ENCODE measurements at regions not wholly inside any gene's neighbourhood (a gene's known extent, or its start where the extent isn't known, plus 50 kb on each side); places are given as distances from the start of the nearest gene placed in this dataset.

DNA sequence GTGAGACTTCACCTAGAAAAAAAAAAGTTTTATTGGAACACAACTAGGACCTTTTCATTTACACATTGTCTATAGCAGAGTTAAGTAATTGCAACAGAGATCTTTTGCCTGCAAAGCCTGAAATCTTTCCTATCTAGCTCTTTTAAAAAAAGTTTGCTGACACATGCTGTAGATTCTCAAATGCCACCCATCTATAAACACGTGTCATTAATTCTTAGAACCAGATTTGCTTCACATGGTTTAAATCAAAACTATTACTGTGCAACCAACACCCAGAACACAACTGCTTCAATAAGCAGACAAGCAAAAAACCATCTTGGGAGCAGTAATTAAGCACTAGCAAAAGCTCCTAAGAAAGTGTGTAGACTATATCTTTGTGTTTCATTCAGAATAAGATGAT lies 55.0 kb downstream of the OXSM start:
- H3K4me2 ChIP-seq (ENCODE audit: insufficient read depth, low read length): no peak overlapping the region
- no peaks in the 10 kb centered on the region for H4K20me1 ChIP-seq (ENCODE audit: insufficient read depth, low read length)
- no peak overlapping the region for H2AFZ ChIP-seq (ENCODE audit: low read depth, low read length)

GRCh38 chr3:25846282-25846681 lies 56.4 kb downstream of the OXSM start:
- no peaks in the 10 kb centered on the region for H4K20me1 ChIP-seq (ENCODE audit: insufficient read depth, low read length)
- ATAC-seq (ENCODE audit: insufficient read depth, low read depth) (no peak), DNase-seq (no peak)
- no peaks in the 10 kb centered on the region for H3K36me3 ChIP-seq (ENCODE audit: insufficient read depth, low read length)
- H3K27me3 ChIP-seq (ENCODE audit: insufficient read depth, low read length, poor library complexity): no peaks in the 10 kb centered on the region
- no peaks in the 10 kb centered on the region for H3K9me3 ChIP-seq (ENCODE audit: insufficient read depth, low read length, severe bottlenecking)
- TF ChIP-seq EZH2 (IDR thresholded peaks at IDR 0.05; ENCODE audit: borderline replicate concordance, low read depth, low read length, severe bottlenecking): no peak
- TF ChIP-seq, protein P1, sequence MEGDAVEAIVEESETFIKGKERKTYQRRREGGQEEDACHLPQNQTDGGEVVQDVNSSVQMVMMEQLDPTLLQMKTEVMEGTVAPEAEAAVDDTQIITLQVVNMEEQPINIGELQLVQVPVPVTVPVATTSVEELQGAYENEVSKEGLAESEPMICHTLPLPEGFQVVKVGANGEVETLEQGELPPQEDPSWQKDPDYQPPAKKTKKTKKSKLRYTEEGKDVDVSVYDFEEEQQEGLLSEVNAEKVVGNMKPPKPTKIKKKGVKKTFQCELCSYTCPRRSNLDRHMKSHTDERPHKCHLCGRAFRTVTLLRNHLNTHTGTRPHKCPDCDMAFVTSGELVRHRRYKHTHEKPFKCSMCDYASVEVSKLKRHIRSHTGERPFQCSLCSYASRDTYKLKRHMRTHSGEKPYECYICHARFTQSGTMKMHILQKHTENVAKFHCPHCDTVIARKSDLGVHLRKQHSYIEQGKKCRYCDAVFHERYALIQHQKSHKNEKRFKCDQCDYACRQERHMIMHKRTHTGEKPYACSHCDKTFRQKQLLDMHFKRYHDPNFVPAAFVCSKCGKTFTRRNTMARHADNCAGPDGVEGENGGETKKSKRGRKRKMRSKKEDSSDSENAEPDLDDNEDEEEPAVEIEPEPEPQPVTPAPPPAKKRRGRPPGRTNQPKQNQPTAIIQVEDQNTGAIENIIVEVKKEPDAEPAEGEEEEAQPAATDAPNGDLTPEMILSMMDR (IDR thresholded peaks at IDR 0.05; ENCODE audit: borderline replicate concordance, extremely low read depth, low read length, poor library complexity, severe bottlenecking): no peak
- H3K9ac ChIP-seq (ENCODE audit: low read depth, low read length): no peak overlapping the region
- no peaks in the 10 kb centered on the region for H3K4me1 ChIP-seq (ENCODE audit: insufficient read depth, low read length)
- H2AFZ ChIP-seq (ENCODE audit: low read depth, low read length): no peak overlapping the region
- no peaks in the 10 kb centered on the region for H3K79me2 ChIP-seq (ENCODE audit: insufficient read depth, low read length)
- no peak overlapping the region for H3K27ac ChIP-seq (ENCODE audit: low read length)
- H3K4me3 ChIP-seq (ENCODE audit: low read depth in 1 of 2, low read length in 2 of 2): no peak overlapping the region
- H3K4me2 ChIP-seq (ENCODE audit: insufficient read depth, low read length): no peak overlapping the region

More for the DNA sequence above, 55.0 kb downstream of the OXSM start:
- Histone ChIP-seq H3K27me3 (ENCODE audit: insufficient read depth, low read length, poor library complexity) (peaks cover under 1% of the 10 kb centered on the region), H3K79me2 (ENCODE audit: insufficient read depth, low read length) (no peaks in the 10 kb centered on the region), H3K9ac (ENCODE audit: low read depth, low read length) (no peak overlapping the region), H3K36me3 (ENCODE audit: insufficient read depth, low read length) (no peaks in the 10 kb centered on the region), H3K4me3 (ENCODE audit: low read depth in 1 of 2, low read length in 2 of 2) (no peak overlapping the region), H3K27ac (ENCODE audit: low read length) (no peak overlapping the region), H3K4me1 (ENCODE audit: insufficient read depth, low read length) (no peaks in the 10 kb centered on the region), H3K9me3 (ENCODE audit: insufficient read depth, low read length, severe bottlenecking) (no peaks in the 10 kb centered on the region)
- DNase-seq (no peak), ATAC-seq (ENCODE audit: insufficient read depth, low read depth) (no peak)
- TF ChIP-seq EZH2 (IDR thresholded peaks at IDR 0.05; ENCODE audit: borderline replicate concordance, low read depth, low read length, severe bottlenecking): no peak
- TF ChIP-seq, protein P1 (IDR thresholded peaks at IDR 0.05; ENCODE audit: borderline replicate concordance, extremely low read depth, low read length, poor library complexity, severe bottlenecking): no peak

- Histone ChIP-seq H3K9ac (ENCODE audit: low read depth, low read length) (no peak overlapping the region), H3K27ac (ENCODE audit: low read length) (no peak overlapping the region), H3K4me3 (ENCODE audit: low read depth in 1 of 2, low read length in 2 of 2) (no peak overlapping the region), H3K79me2 (ENCODE audit: insufficient read depth, low read length) (no peaks in the 10 kb centered on the region), H3K4me1 (ENCODE audit: insufficient read depth, low read length) (no peaks in the 10 kb centered on the region), H3K4me2 (ENCODE audit: insufficient read depth, low read length) (no peak overlapping the region), H3K36me3 (ENCODE audit: insufficient read depth, low read length) (no peaks in the 10 kb centered on the region), H4K20me1 (ENCODE audit: insufficient read depth, low read length) (no peaks in the 10 kb centered on the region), H3K9me3 (ENCODE audit: insufficient read depth, low read length, severe bottlenecking) (no peaks in the 10 kb centered on the region), H2AFZ (ENCODE audit: low read depth, low read length) (no peak overlapping the region), H3K27me3 (ENCODE audit: insufficient read depth, low read length, poor library complexity) (no peaks in the 10 kb centered on the region)
- DNase-seq: no peak
- TF ChIP-seq, protein P1 (IDR thresholded peaks at IDR 0.05; ENCODE audit: borderline replicate concordance, extremely low read depth, low read length, poor library complexity, severe bottlenecking): no peak
- no peak for TF ChIP-seq EZH2 (IDR thresholded peaks at IDR 0.05; ENCODE audit: borderline replicate concordance, low read depth, low read length, severe bottlenecking)
- ATAC-seq (ENCODE audit: insufficient read depth, low read depth): no peak
These were observed 59.2 kb downstream of the OXSM start for GRCh38 chr3:25849091-25849490.

Data from DND-41 (cell line).